Gastroesophageal sphincter (tissue), 4 donors: ENCODE measurements at regions not wholly inside any gene's neighbourhood (a gene's known extent, or its start where the extent isn't known, plus 50 kb on each side); places are given as distances from the start of the nearest gene placed in this dataset.

Source experiments
- ATAC-seq: fragments of 150-250 bp; one replicate; pipeline ENCODE4 v1.9.1; 2016; ENCODE audit warnings: mild to moderate bottlenecking, moderate library complexity
- H3K27ac ChIP-seq, 4 donors: fragments of 200-600 bp; sonication (generic) in 3 of 4; 1 replicate in 3 of 4; 2 replicates in 1 of 4; pipeline ENCODE4 v1.5.1; 2016 to 2019
- H3K27me3 ChIP-seq: fragments of 200-600 bp; sonication (generic); one replicate; pipeline ENCODE4 v1.5.1; 2019
- H3K36me3 ChIP-seq, 2 donors: fragments of 200-600 bp; sonication (generic); one replicate each; pipeline ENCODE4 v1.5.1; 2019; ENCODE audit warnings: control low read depth in 1 of 2
- H3K4me1 ChIP-seq, 3 donors: fragments of 200-600 bp; sonication (generic); 1 replicate in 2 of 3; 2 replicates in 1 of 3; pipeline ENCODE4 v1.5.1; 2016 to 2019; ENCODE audit warnings: control low read depth in 2 of 3
- H3K4me3 ChIP-seq, 2 donors: fragments of 200-600 bp; sonication (generic); one replicate each; pipeline ENCODE4 v1.5.1; 2019; ENCODE audit warnings: mild to moderate bottlenecking in 1 of 2, moderate library complexity in 1 of 2
- H3K9me3 ChIP-seq, 3 donors: fragments of 200-600 bp; sonication (generic); one replicate each; pipeline ENCODE4 v1.5.1; 2017 to 2019; ENCODE audit warnings: control low read depth in 2 of 3
- EP300 ChIP-seq: sonication (generic); formaldehyde crosslinking; IDR thresholded peaks from one replicate; pipeline ENCODE4 v1.6.1; 2017; ENCODE audit warnings: antibody characterized with exemption, mild to moderate bottlenecking
- POLR2A ChIP-seq, 2 donors: fragments of 450-650 bp; IDR thresholded peaks; one replicate each; pipeline ENCODE4 v1.6.1; 2017; ENCODE audit warnings: antibody characterized with exemption in 2 of 2, mild to moderate bottlenecking in 2 of 2, moderate library complexity in 1 of 2
- POLR2AphosphoS5 ChIP-seq: sonication (generic); formaldehyde crosslinking; IDR thresholded peaks from one replicate; pipeline ENCODE4 v1.6.1; 2017; ENCODE audit warnings: antibody characterized with exemption
- WGBS, 2 donors: methylation state at CpG; one replicate each; pipeline ENCODE4 v1.1.5; 2018; ENCODE audit warnings: low coverage in 1 of 2; 5-methylcytosine and 5-hydroxymethylcytosine counted together
- TF ChIP-seq, protein P1 (sequence below), 4 experiments: fragments of 200-600 bp in 2 of 4; fragments of 450-650 bp in 2 of 4; sonication (generic) in 1 of 4; IDR thresholded peaks; one replicate each; pipeline ENCODE4 v1.5.1; 2017 to 2019; ENCODE audit warnings: antibody characterized with exemption in 4 of 4, mild to moderate bottlenecking in 2 of 4, moderate library complexity in 2 of 4

DNA sequence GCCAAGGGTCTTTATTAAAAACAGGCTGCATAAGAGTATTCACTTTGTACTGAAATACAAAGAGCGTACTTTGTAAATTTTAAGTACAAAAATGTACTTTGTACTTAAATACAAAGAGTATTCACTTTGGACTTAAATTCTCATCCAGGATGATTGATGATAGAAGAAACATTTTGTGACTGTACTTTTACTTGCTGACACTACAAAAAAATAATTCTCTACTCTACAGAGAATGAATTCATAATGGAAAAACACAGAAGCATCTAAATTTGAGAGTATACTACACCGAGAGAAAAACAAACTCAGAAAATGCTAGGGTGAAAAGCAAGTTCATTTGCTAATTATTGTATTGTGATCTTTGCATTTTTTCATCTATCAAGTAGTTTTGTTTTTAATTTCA, 54.4 kb upstream of the STXBP5 start:
- TF ChIP-seq EP300: no peak
- no peak for TF ChIP-seq POLR2A (IDR thresholded peaks at IDR 0.05)
- TF ChIP-seq POLR2AphosphoS5: no peak
- TF ChIP-seq, protein P1, sequence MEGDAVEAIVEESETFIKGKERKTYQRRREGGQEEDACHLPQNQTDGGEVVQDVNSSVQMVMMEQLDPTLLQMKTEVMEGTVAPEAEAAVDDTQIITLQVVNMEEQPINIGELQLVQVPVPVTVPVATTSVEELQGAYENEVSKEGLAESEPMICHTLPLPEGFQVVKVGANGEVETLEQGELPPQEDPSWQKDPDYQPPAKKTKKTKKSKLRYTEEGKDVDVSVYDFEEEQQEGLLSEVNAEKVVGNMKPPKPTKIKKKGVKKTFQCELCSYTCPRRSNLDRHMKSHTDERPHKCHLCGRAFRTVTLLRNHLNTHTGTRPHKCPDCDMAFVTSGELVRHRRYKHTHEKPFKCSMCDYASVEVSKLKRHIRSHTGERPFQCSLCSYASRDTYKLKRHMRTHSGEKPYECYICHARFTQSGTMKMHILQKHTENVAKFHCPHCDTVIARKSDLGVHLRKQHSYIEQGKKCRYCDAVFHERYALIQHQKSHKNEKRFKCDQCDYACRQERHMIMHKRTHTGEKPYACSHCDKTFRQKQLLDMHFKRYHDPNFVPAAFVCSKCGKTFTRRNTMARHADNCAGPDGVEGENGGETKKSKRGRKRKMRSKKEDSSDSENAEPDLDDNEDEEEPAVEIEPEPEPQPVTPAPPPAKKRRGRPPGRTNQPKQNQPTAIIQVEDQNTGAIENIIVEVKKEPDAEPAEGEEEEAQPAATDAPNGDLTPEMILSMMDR (IDR thresholded peaks at IDR 0.05): no peak
- Histone ChIP-seq H3K27me3 (no peaks in the 10 kb centered on the region), H3K27ac (no peak overlapping the region), H3K36me3 (no peaks in the 10 kb centered on the region), H3K9me3 (no peaks in the 10 kb centered on the region), H3K4me3 (no peak overlapping the region), H3K4me1 (no peaks in the 10 kb centered on the region)
- WGBS, 2 donors: 83 to 89% methylated on average over 2 of the region's 2 CpGs
- no peak for ATAC-seq

DNA sequence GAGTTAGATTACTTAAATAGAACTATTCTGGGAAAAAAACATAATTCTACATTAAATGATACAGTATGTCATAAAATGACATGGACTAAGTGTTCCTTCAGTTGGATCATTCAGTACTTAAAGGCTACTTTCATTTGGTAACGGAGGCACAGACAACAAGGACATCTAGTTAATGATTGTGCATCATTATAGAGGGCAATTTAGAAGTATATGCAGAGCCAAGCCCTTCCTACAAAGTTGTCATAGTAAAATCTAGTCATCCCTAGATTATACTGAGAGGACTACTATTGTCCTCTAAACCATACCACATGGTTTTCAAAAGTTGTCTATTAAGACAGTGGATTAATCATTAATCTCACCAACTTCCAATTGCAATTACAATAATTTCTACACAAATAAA, 53.9 kb upstream of the STXBP5 start:
- Histone ChIP-seq H3K4me1 (no peaks in the 10 kb centered on the region), H3K4me3 (no peak overlapping the region), H3K27ac (no peak overlapping the region), H3K27me3 (no peaks in the 10 kb centered on the region), H3K9me3 (no peaks in the 10 kb centered on the region), H3K36me3 (no peaks in the 10 kb centered on the region)
- 38 to 73% methylated on average over 1 of the region's 1 CpG for WGBS, 2 donors
- no peak for ATAC-seq
- TF ChIP-seq, protein P1 (IDR thresholded peaks at IDR 0.05): no peak
- TF ChIP-seq EP300 (no peak), POLR2AphosphoS5 (no peak), POLR2A (IDR thresholded peaks at IDR 0.05) (no peak)
